K562 (cell line): ENCODE measurements at regions not wholly inside any gene's neighbourhood (a gene's known extent, or its start where the extent isn't known, plus 50 kb on each side); places are given as distances from the start of the nearest gene placed in this dataset.

Experiments
- ATAC-seq: fragments of 200-7000 bp; cut with Tn5 transposase; 3 replicates; pipeline ENCODE4 v1.9.1; 2020; ENCODE audit warnings: moderate library complexity
- BruUV-seq: library from RNA; stranded (reverse); fragments of 400-500 nt; replicated peaks from 2 replicates; lab custom pipeline; 2021; lab: Mats Ljungman, UMichigan
- CTCF ChIA-PET: fragments of 300-600 bp; formaldehyde crosslinking; extraction: SDS; loops from one replicate; lab custom pipeline; 2021; ENCODE audit warnings: low intra/inter-chr PET ratio; lab: Yijun Ruan, JAX
- POLR2A ChIA-PET: fragments of 300-600, 350-650 bp; sonication (Branson Sonifier 250); formaldehyde crosslinking; extraction: SDS; loops from one replicate; lab custom pipeline; 2021; ENCODE audit warnings: antibody characterized with exemption, inconsistent platforms; lab: Yijun Ruan, JAX
- DNase-seq, 4 experiments: peaks; one replicate each; pipeline versions ENCODE4 v3.0.0 to v3.0.0-alpha.2; 2011 to 2018; ENCODE audit warnings: low spot score in 3 of 4, mixed read lengths in 3 of 4; ENCODE audit errors: extremely low read depth in 1 of 4
- FAIRE-seq: peaks from 2 replicates; lab custom pipeline; 2011; peaks lifted over from hg19 to GRCh38; lab: Jason Lieb, UNC
- H2AFZ ChIP-seq: 2 replicates; pipeline ENCODE4 v1.6.0; 2011; ENCODE audit warnings: low read depth, low read length, control low read depth, inconsistent platforms
- H3K27ac ChIP-seq: fragments of 200-600 bp; 3 replicates; pipeline ENCODE4 v1.8.0; 2011; ENCODE audit warnings: low read depth, mild to moderate bottlenecking, control low read depth, inconsistent platforms, low read length, moderate library complexity, mixed read lengths; ENCODE audit errors: extremely low read depth
- H3K27me3 ChIP-seq, 2 experiments: fragments of 300-600 bp in 1 of 2; 2 replicates in 1 of 2; 3 replicates in 1 of 2; pipeline versions ENCODE4 v1.6.0 to v1.8.0; 2011; ENCODE audit warnings: inconsistent platforms in 2 of 2, low read length in 2 of 2, mild to moderate bottlenecking in 1 of 2, mixed read lengths in 1 of 2, moderate library complexity in 1 of 2; ENCODE audit not compliant: control insufficient read depth in 2 of 2, insufficient read depth in 2 of 2
- H3K36me3 ChIP-seq: fragments of 300-600 bp; 3 replicates; pipeline ENCODE4 v1.8.0; 2011; ENCODE audit warnings: mild to moderate bottlenecking, low read length, inconsistent platforms; ENCODE audit not compliant: control insufficient read depth, insufficient read depth
- H3K4me1 ChIP-seq, 2 experiments: fragments of 200-600 bp in 1 of 2; replicated peaks in 1 of 2; 2 replicates in 1 of 2; 3 replicates in 1 of 2; pipeline versions ENCODE4 v1.5.1 to v1.8.0; 2011; ENCODE audit warnings: inconsistent platforms in 2 of 2, low read length in 2 of 2, mild to moderate bottlenecking in 1 of 2, mixed read lengths in 1 of 2, moderate library complexity in 1 of 2; ENCODE audit not compliant: control insufficient read depth in 2 of 2, insufficient read depth in 2 of 2
- H3K4me2 ChIP-seq: 2 replicates; pipeline ENCODE4 v1.6.1; 2011; ENCODE audit warnings: low read length, control low read depth, inconsistent platforms, mixed read lengths; ENCODE audit not compliant: insufficient read depth
- H3K4me3 ChIP-seq: fragments of 200-600 bp; sonication (generic), shearing (Covaris generic); 2 replicates; pipeline ENCODE4 v1.5.1; 2016; ENCODE audit warnings: control low read depth, inconsistent platforms
- H3K79me2 ChIP-seq: fragments of 200-600 bp; 3 replicates; pipeline ENCODE4 v1.8.0; 2011; ENCODE audit warnings: low read length, inconsistent platforms; ENCODE audit not compliant: control insufficient read depth, insufficient read depth
- H3K9ac ChIP-seq, 2 experiments: 2 replicates each; pipeline versions ENCODE4 v1.6.0 to v1.6.1; 2011; ENCODE audit warnings: low read depth in 2 of 2, low read length in 2 of 2, control low read depth in 1 of 2, inconsistent platforms in 1 of 2, mild to moderate bottlenecking in 1 of 2, mixed read lengths in 1 of 2; ENCODE audit not compliant: insufficient read depth in 1 of 2
- H3K9me1 ChIP-seq: one replicate; pipeline ENCODE4 v1.6.0; 2011; ENCODE audit warnings: inconsistent platforms, mild to moderate bottlenecking, low read length, moderate library complexity; ENCODE audit not compliant: control insufficient read depth, insufficient read depth
- H3K9me3 ChIP-seq: replicated peaks from 2 replicates; pipeline ENCODE4 v1.5.1; 2011; ENCODE audit warnings: low read depth, low read length, inconsistent platforms; ENCODE audit not compliant: control insufficient read depth, insufficient read depth
- H4K20me1 ChIP-seq: replicated peaks from 2 replicates; pipeline ENCODE4 v1.6.1; 2011; ENCODE audit warnings: low read length, inconsistent platforms, mixed read lengths; ENCODE audit not compliant: control insufficient read depth, insufficient read depth
- TBP ChIP-seq: optimal IDR thresholded peaks from 2 replicates; pipeline ENCODE3; 2011; ENCODE audit warnings: low read depth, low read length, improper control_type of control experiment
- WGBS: fragments of 100-300 bp; shearing (Covaris generic); methylation state at CpG from one replicate; pipeline ENCODE4 v1.1.6; 2016; ENCODE audit warnings: low coverage, mixed read lengths; ENCODE audit not compliant: insufficient coverage; ENCODE audit errors: missing lambda C conversion rate; 5-methylcytosine and 5-hydroxymethylcytosine counted together
- in situ Hi-C: fragments of 300-500 bp; cut with MboI; formaldehyde crosslinking; loops from 4 replicates; pipeline ENCODE4 v1.15.0; 2018; ENCODE audit warnings: inconsistent platforms, mixed read lengths
- intact Hi-C: fragments of 100-400 bp; cut with micrococcal nuclease; formaldehyde crosslinking; loops from 2 replicates; pipeline ENCODE4 v1.14.2; 2022
- TF ChIP-seq, protein P1 (sequence below): fragments of 250-450 bp; sonication (Bioruptor Pico); IDR thresholded peaks from 2 replicates; pipeline ENCODE4 v1.4.0; 2020

DNA sequence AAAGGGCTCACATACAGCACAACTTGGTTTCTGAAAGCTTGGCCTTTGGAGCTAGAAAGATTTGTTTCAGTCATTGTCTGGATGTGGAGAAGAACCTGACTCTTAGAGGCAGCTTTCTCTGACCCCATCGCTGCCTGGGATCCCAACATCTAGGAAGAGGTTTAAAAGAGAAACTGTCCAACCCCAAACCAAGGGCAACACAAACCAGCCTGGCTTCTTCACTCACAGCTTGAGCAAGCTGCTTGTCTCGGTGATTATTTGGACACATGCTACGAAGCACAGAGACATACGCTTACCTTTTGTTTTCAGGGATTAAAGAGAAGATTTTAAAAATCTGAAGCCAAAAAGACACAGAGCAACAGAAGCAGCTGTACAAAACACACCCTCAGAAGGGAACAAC is 109.8 kb downstream of the ETS2 start:
- Histone ChIP-seq H3K36me3 (no peaks in the 10 kb centered on the region), H3K79me2 (no peaks in the 10 kb centered on the region), H2AFZ (no peak overlapping the region), H3K4me1 (peaks cover 5 to 12% of the 10 kb centered on the region in 2 experiments; a peak in 4 of 5 replicates), H3K4me3 (no peak overlapping the region), H3K9ac (no peak overlapping the region), H3K27ac (no peak overlapping the region), H3K27me3 (peaks cover 31 to 48% of the 10 kb centered on the region in 2 experiments), H4K20me1 (no peaks in the 10 kb centered on the region), H3K4me2 (no peak overlapping the region), H3K9me3 (no peaks in the 10 kb centered on the region), H3K9me1 (no peaks in the 10 kb centered on the region)
- ChIA-PET CTCF (no interaction called here), POLR2A (interaction anchor here (1.6 kb wide), 1 partner anchor 12 kb away, joined by 6 read pairs; no protein-coding TSS in a partner anchor)
- ATAC-seq = no peak
- in situ Hi-C loops (no loop called here), intact Hi-C loops (loop anchor here (10.0 kb wide), 1 partner anchor 111 kb away; the partner anchor contains the start of gene ETS2)
- TF ChIP-seq, protein P1, sequence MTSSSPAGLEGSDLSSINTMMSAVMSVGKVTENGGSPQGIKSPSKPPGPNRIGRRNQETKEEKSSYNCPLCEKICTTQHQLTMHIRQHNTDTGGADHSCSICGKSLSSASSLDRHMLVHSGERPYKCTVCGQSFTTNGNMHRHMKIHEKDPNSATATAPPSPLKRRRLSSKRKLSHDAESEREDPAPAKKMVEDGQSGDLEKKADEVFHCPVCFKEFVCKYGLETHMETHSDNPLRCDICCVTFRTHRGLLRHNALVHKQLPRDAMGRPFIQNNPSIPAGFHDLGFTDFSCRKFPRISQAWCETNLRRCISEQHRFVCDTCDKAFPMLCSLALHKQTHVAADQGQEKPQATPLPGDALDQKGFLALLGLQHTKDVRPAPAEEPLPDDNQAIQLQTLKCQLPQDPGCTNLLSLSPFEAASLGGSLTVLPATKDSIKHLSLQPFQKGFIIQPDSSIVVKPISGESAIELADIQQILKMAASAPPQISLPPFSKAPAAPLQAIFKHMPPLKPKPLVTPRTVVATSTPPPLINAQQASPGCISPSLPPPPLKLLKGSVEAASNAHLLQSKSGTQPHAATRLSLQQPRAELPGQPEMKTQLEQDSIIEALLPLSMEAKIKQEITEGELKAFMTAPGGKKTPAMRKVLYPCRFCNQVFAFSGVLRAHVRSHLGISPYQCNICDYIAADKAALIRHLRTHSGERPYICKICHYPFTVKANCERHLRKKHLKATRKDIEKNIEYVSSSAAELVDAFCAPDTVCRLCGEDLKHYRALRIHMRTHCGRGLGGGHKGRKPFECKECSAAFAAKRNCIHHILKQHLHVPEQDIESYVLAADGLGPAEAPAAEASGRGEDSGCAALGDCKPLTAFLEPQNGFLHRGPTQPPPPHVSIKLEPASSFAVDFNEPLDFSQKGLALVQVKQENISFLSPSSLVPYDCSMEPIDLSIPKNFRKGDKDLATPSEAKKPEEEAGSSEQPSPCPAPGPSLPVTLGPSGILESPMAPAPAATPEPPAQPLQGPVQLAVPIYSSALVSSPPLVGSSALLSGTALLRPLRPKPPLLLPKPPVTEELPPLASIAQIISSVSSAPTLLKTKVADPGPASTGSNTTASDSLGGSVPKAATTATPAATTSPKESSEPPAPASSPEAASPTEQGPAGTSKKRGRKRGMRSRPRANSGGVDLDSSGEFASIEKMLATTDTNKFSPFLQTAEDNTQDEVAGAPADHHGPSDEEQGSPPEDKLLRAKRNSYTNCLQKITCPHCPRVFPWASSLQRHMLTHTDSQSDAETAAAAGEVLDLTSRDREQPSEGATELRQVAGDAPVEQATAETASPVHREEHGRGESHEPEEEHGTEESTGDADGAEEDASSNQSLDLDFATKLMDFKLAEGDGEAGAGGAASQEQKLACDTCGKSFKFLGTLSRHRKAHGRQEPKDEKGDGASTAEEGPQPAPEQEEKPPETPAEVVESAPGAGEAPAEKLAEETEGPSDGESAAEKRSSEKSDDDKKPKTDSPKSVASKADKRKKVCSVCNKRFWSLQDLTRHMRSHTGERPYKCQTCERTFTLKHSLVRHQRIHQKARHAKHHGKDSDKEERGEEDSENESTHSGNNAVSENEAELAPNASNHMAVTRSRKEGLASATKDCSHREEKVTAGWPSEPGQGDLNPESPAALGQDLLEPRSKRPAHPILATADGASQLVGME (CRISPR knock-in tag) = no peak
- TF ChIP-seq TBP = no peak
- DNase-seq = no peak
- no TSS peak for BruUV-seq
- no peak for FAIRE-seq
- 2% methylated on average over 4 of the region's 4 CpGs for WGBS
